ENCODE measurements at regions not wholly inside any gene's neighbourhood (a gene's known extent, or its start where the extent isn't known, plus 50 kb on each side); places are given as distances from the start of the nearest gene placed in this dataset.
"Not testable (repeated sequence)": the region's sequence is repeated elsewhere in the genome, so short reads cannot be mapped to it uniquely, and the experiment has no call there.

- no peak overlapping the region for H3K27ac ChIP-seq
- DNase-seq (ENCODE audit: low spot score): no peak
- no peak for TF ChIP-seq CTCF (conservative IDR thresholded peaks at IDR 0.05; ENCODE audit: low read depth)
- ChIA-PET POLR2A (ENCODE audit: low non-redundant PET) (no interaction called here), CTCF (no interaction called here)
These were observed 608.4 kb downstream of the VGLL3 start for GRCh38 chr3:86382556-86382955.

GRCh38 chr3:86381247-86381646 lies 609.7 kb downstream of the VGLL3 start:
- H3K27ac ChIP-seq: no peak overlapping the region
- ChIA-PET POLR2A (ENCODE audit: low non-redundant PET) (no interaction called here), CTCF (no interaction called here)
- no peak for DNase-seq (ENCODE audit: low spot score)
- TF ChIP-seq CTCF (conservative IDR thresholded peaks at IDR 0.05; ENCODE audit: low read depth): no peak

GRCh38 chr3:86379280-86379679 lies 611.7 kb downstream of the VGLL3 start:
- POLR2A ChIA-PET (ENCODE audit: low non-redundant PET): no interaction called here
- no peak overlapping the region for H3K27ac ChIP-seq
- TF ChIP-seq CTCF (conservative IDR thresholded peaks at IDR 0.05; ENCODE audit: low read depth): no peak
- DNase-seq (ENCODE audit: low spot score): no peak
- CTCF ChIA-PET: interaction anchor here (0.6 kb wide), 1 partner anchor 20 kb away, joined by 3 read pairs; no protein-coding TSS in a partner anchor

- no peak overlapping the region for H3K27ac ChIP-seq
- ChIA-PET POLR2A (ENCODE audit: low non-redundant PET) (no interaction called here), CTCF (no interaction called here)
- no peak for DNase-seq (ENCODE audit: low spot score)
- TF ChIP-seq CTCF (conservative IDR thresholded peaks at IDR 0.05; ENCODE audit: low read depth): no peak
These were observed 612.1 kb downstream of the VGLL3 start for GRCh38 chr3:86378829-86379228.

GRCh38 chr3:86335566-86335965 lies 655.4 kb downstream of the VGLL3 start:
- POLR2A ChIA-PET (ENCODE audit: low non-redundant PET); DNase-seq (ENCODE audit: low spot score); H3K27ac ChIP-seq: not testable (repeated sequence)
- CTCF ChIA-PET: interaction anchor here (0.7 kb wide), 1 partner anchor 289 kb away, joined by 3 read pairs; no protein-coding TSS in a partner anchor

GRCh38 chr3:86333636-86334035 lies 657.3 kb downstream of the VGLL3 start:
- DNase-seq (ENCODE audit: low spot score): no peak
- ChIA-PET CTCF (no interaction called here), POLR2A (ENCODE audit: low non-redundant PET) (no interaction called here)
- TF ChIP-seq CTCF (conservative IDR thresholded peaks at IDR 0.05; ENCODE audit: low read depth): no peak
- no peak overlapping the region for H3K27ac ChIP-seq

- ChIA-PET POLR2A (ENCODE audit: low non-redundant PET) (no interaction called here), CTCF (no interaction called here)
- H3K27ac ChIP-seq: no peak overlapping the region
- no peak for DNase-seq (ENCODE audit: low spot score)
- no peak for TF ChIP-seq CTCF (conservative IDR thresholded peaks at IDR 0.05; ENCODE audit: low read depth)
These were observed 687.0 kb downstream of the VGLL3 start for GRCh38 chr3:86303935-86304334.

Data from RWPE1 (cell line).